ENCODE measurements at regions not wholly inside any gene's neighbourhood (a gene's known extent, or its start where the extent isn't known, plus 50 kb on each side); places are given as distances from the start of the nearest gene placed in this dataset.
A peak's percentile ranks its signal among the peaks of the same experiment; 100 is the strongest.
"Not testable (repeated sequence)": the region's sequence is repeated elsewhere in the genome, so short reads cannot be mapped to it uniquely, and the experiment has no call there.

GRCh38 chr5:162964144-162964543 lies 473.3 kb upstream of the CCNG1 start:
- DNase-seq (ENCODE audit: low read depth): not testable (repeated sequence)

GRCh38 chr5:162990063-162990462 lies 447.3 kb upstream of the CCNG1 start:
- DNase-seq (ENCODE audit: low read depth): no peak

DNA sequence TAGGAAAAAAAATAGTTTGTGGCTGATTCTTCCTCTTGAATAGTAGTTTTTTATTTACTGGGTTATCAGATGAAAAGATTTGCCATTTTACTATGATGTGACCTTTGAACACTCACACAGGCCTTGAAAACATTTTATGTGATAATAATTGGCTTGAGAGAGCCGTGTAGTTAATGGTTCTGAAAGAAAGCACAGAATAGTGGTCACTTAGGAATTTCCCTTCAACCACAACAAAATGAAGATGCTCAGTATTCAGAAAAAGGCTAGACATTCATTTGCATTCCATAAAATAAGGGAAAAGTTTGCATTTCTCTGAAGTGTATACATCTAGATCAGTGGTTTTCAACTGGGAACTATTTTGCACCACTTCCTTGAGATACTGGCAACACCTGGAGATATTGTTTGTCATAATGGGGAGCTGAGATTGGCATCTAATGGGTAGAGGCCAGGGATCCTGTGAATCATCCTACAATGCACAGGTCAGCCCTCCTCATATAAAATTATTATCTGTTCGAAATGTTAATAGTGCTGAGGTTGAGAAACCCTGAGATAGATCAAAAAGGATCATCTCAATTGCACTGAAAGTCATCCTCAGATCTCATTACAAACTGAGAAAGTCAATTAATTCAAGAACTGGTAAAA lies 446.4 kb upstream of the CCNG1 start:
- DNase-seq (ENCODE audit: low read depth): peak; percentile 4

DNA sequence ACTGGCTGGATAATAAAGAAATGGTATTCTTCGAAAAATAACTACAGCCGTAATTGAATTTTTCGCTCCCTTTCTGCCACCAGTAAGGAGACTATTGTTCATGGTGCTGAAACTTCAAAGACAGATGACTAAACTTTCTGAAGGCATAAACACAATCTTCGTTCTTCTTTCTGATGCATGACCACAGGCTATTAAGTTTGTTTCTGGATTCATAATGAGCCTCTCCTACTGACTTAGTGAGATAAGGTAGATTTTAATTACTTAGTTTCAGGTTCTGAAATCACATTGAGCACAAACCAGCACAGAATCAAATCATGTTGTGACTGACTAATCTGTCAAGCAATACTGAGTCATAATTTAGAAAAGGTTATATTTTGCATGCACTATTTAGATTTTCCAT lies 441.8 kb upstream of the CCNG1 start:
- DNase-seq (ENCODE audit: low read depth): no peak

DNA sequence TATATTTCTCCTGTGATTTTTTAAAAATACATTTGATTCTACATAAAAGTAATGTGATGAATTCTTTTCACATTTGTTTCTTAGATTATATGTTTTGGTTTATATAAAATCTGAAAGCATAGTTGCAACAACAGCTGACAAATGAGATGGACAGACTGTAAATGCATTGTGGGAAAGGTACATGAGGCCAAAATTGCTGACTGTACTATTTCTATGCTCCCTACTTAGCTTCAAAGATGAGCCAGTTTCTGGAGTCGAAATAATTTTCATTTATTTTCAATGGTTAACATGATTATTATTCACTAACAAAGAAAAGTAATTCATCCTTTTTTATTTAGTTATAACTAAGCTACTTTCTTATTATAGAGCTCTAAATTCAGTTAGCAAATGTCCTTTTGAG lies 441.3 kb upstream of the CCNG1 start:
- DNase-seq (ENCODE audit: low read depth): no peak

GRCh38 chr5:163005949-163006348 lies 431.4 kb upstream of the CCNG1 start:
- peak; percentile 57 for DNase-seq (ENCODE audit: low read depth)

DNA sequence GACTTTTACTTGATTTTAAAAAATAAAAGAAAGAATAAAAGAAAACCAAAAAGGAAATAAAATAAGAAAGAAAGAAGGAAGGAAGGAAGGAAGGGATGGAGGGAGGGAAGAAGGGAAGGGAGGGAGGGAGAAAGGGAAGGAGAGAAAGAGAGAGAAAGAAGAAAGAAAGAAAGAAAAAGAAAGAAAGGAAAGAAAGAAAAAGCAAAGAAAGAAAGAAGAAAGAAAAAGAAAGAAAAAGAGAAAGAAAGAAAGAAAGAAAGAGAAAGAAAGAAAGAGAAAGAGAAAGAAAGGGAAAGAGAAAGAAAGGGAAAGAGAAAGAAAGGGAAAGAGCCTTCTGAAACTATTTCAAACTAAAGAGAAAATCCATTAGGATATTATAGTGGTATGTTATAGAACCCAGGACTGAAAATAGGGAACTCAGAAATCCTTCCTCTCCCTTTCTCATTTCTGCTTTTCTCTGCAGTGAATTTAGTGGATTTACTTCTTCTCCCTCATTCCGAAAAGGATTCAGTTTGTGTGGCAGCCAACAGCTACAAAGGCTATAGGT lies 414.7 kb upstream of the CCNG1 start:
- no peak for DNase-seq (ENCODE audit: low read depth)

- no peak for DNase-seq (ENCODE audit: low read depth)
Observed at GRCh38 chr5:163023846-163024245, 413.5 kb upstream of the CCNG1 start.

DNA sequence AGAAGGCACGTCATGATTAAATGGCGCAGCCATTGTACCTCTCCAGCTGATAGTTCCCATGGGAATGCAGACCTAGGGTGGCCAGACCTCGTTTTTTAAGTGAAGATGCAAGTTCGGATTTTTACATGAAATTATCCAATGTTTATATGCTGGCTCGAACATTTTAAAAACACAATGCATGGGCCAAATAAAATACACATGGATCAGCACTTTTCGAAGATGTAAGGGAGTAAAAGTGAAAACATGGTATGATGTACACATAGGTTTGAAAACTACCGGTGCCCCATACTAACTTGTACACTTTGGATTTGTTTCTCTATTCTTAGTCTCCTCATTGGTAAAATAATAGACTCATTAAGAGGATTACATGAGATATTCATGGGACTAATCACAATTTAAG lies 412.5 kb upstream of the CCNG1 start:
- DNase-seq (ENCODE audit: low read depth): no peak

DNA sequence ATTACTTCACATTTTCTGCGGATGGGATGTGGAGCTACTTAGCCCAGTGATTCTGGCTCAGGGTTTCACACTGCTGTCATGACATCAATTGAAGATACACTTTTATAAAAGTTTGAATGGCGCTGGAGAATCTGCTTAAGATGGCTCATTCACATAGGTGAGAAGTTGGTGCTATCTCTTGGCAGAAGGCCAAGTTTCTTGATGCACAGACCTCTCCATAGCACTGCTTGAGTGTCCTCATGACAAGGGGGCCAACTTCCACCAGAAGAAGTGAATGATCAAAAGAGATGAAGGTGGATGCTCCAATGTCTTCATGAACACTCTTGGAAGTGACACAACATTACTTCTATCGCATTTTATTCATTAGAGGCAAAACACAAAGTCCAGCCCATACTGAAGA lies 403.7 kb upstream of the CCNG1 start:
- DNase-seq (ENCODE audit: low read depth): no peak

- DNase-seq (ENCODE audit: low read depth): no peak
Observed at GRCh38 chr5:163041254-163041653, 396.1 kb upstream of the CCNG1 start.

DNA sequence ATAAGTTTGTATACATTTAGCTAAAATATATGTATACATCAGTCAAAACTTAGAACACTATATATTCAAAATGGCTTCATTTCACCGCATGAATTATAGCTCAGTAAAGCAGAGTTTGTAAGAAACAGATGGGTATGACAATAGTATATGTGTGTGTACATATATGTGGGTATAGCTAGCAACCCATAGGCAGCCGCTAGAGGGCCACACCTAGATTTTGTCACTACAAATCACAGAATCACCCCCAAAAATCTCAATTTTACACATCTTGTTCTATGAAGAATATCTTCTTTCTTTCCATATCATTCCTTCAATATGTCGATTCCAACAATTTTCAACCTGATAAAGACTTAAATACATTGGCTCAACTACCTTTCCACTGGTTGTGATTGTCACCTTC lies 357.8 kb upstream of the CCNG1 start:
- DNase-seq (ENCODE audit: low read depth): no peak

GRCh38 chr5:163089230-163089629 lies 348.2 kb upstream of the CCNG1 start:
- DNase-seq (ENCODE audit: low read depth): no peak

DNA sequence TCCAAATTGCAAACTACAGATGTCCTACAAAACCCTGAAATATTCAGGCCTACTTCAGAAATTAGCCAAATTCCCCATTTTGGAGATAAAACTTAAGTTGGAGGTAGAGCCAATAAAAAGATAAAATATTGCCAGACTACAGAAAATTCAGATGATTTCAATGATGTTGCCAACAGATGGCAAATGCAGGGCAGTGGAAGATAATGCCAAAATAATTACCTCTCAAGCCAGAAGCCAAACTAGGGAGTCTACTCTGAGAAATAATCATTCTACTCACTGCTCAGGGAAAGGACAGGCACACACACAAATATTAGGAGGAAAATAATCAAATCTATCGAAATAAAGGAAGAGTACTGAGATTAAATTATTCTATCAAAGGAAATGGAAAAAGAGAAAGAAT lies 347.5 kb upstream of the CCNG1 start:
- DNase-seq (ENCODE audit: low read depth): no peak

DNA sequence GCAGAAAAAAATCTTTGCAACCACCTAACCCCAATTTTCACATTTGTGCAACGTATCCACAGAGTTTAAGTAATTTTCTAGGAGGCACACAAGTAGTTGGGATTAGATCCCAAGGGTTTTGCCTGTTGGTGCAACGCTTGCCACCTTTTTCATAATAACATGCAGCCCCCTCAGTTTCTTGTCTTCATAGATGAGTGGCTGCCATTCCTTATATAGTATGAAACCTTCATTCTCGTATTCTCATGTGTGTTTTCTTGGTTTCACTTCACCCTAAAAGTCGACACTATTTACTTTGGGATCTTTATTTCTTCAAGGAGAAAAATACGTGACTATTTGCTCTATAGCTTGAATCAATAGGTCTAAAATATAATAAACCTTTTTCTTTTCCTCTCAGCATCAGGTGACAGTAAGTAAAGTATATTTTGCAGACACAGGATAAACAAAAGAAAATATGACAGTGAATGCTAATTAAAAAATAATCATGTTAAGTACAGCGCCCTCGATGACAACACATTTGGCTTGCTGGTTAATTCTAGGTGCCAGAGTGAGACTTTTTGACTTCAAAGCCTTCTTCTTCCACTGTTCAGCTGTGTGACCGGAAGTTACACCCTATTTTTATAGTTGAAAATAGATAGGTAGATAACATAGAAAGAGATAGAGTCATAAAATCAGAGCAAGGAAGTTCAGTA lies 342.8 kb upstream of the CCNG1 start:
- DNase-seq (ENCODE audit: low read depth): no peak

DNA sequence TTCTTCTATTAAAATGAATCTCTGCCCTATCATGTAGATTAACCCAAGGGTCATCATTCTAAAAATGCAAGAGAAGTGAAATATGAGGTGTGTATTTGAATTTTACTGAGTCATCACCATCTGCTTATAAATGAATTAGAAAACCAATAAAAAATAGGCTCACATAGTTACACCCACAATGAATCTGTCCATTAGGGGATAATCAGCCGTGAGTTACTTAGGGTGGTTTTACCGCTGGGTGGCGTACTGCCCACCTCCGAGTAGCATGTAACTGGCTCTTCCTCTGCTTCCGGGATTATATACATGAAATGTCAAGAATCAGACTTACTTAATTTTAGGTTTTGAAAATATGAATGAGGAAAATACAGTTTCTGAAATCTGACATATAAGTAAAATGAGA lies 332.9 kb upstream of the CCNG1 start:
- no peak for DNase-seq (ENCODE audit: low read depth)

GRCh38 chr5:163105456-163105855 lies 331.9 kb upstream of the CCNG1 start:
- DNase-seq (ENCODE audit: low read depth): peak; percentile 38

GRCh38 chr5:163106098-163106497 lies 331.3 kb upstream of the CCNG1 start:
- DNase-seq (ENCODE audit: low read depth): no peak

DNA sequence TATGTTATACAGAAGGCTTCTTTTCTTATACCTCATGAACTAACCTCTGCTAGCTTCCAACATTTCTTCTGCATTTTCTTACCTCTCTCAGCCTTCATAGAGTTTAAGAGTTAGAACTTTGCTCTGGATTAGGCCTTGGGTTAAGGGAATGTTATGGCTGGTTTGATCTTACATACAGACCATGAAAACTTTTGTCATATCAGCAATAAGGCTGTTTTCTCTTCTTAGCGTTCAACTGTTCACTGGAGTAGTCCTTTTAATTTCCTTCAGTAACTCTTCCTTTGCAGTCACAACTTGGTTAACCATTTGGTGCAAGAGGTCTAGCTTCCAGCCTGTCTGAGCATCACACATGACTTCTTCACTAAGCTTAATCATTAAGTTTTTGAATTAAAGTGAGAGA lies 329.0 kb upstream of the CCNG1 start:
- DNase-seq (ENCODE audit: low read depth): no peak

- no peak for DNase-seq (ENCODE audit: low read depth)
Observed at GRCh38 chr5:163115011-163115410, 322.4 kb upstream of the CCNG1 start.

DNA sequence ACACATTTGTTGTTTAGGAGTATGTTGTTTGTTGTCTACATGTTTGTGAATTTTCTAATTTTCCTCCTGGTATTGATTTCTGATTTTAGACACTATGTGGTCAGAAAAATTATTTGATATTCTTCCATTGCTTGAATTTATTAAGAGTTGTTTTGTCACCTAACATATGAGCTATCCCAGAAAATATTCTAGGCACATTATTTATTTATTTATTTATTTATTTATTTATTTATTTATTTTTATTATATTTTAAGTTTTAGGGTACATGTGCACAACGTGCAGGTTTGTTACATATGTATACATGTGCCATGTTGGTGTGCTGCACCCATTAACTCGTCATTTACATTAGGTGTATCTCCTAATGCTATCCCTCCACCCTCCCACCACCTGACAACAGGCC lies 320.8 kb upstream of the CCNG1 start:
- DNase-seq (ENCODE audit: low read depth): not testable (repeated sequence)

DNA sequence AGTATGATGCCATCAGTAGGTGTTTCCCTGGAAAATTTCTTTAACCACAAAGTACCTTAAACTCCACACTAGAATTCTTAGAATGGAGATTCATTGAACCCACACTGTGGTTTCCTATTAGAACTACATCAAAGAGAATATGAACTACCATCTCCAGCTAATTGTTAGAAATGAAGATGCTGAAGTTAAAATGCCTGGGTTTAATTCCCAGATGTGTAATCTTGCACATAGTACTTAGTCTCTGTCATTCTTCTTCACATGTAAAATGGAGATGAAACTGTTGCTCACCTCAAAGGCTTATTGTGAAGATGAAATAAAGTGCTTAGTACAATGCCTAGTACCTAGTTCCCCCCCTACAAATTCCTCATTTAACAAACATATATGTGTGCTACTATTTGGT lies 303.3 kb upstream of the CCNG1 start:
- no peak for DNase-seq (ENCODE audit: low read depth)

DNA sequence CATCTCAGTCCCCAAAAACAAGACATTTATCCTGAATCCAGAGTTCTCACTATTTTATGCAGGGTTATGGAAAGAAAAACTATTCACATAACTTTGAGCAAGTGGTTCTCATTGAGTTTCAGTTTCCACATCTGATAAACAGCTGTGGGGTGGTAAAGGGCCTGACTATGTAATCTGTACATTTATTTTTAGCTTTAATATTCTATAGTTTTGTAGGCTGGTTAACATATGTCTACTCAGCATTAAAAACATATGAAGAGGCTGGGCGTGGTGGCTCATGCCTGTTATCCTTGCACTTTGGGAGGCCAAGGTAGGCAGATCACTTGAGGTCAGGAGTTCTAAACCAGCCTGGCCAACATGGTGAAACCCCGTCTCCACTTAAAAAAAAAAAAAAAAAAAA lies 301.5 kb upstream of the CCNG1 start:
- DNase-seq (ENCODE audit: low read depth): no peak

DNA sequence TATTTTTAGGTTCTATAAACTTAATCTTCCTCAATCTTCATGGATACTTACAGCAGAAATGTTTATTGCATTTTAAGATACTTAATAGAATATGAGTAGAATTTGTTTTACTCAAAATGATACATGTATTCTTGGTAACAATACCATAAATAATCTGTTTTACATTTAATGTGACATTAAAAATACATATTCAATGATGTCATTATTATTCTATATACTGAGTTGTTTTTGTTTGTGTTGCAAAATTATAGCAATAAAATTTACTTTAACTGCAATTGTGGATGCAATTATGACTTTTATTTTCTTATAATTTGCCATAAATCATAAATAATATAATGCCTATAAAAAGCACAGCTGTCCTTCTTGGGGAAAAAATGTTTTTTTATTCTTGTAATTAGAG lies 275.9 kb upstream of the CCNG1 start:
- DNase-seq (ENCODE audit: low read depth): no peak
